ENCODE measurements at regions not wholly inside any gene's neighbourhood (a gene's known extent, or its start where the extent isn't known, plus 50 kb on each side); places are given as distances from the start of the nearest gene placed in this dataset.

DNA sequence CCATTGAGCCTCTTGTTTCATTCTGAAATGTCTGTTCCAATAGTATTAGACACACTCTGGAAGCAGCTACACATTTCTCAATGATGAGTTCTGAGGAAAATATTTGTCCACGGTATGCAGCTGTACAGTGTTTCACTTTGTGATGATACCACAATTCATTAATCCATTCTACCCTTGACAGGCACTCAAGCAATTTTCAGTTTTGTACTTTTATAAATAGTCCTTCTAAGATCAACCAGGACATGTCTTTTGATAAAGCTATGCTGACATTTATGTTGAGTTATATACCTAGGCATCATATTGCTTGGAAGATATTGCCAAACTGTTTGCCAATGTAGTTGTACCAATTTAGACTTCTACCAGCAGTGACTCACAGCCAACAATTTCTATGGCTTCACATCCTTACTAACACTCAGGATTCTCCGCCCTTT lies 165.1 kb upstream of the COL8A1 start:
- H3K9me3 ChIP-seq (ENCODE audit: low read length) = no peaks in the 10 kb centered on the region
- no peak overlapping the region for H3K27ac ChIP-seq (ENCODE audit: low read depth, low read length)
- no peak overlapping the region for H3K9ac ChIP-seq (ENCODE audit: low read length)
- H3K36me3 ChIP-seq (ENCODE audit: insufficient read depth, low read length) = no peaks in the 10 kb centered on the region
- H3K27me3 ChIP-seq (ENCODE audit: control insufficient read depth in 1 of 2, insufficient read depth in 2 of 2, low read length in 2 of 2) = no peaks in the 10 kb centered on the region
- H3K4me1 ChIP-seq (ENCODE audit: insufficient read depth, low read length) = no peaks in the 10 kb centered on the region
- no peak overlapping the region for H3K4me3 ChIP-seq (ENCODE audit: low read depth in 1 of 2, low read length in 2 of 2)

- no peak overlapping the region for H3K27ac ChIP-seq (ENCODE audit: low read depth, low read length)
- no peak overlapping the region for H3K9ac ChIP-seq (ENCODE audit: low read length)
- H3K27me3 ChIP-seq (ENCODE audit: control insufficient read depth in 1 of 2, insufficient read depth in 2 of 2, low read length in 2 of 2) = no peaks in the 10 kb centered on the region
- H3K4me3 ChIP-seq (ENCODE audit: low read depth in 1 of 2, low read length in 2 of 2) = no peak overlapping the region
- H3K9me3 ChIP-seq (ENCODE audit: low read length) = no peaks in the 10 kb centered on the region
- H3K4me1 ChIP-seq (ENCODE audit: insufficient read depth, low read length) = no peaks in the 10 kb centered on the region
- no peaks in the 10 kb centered on the region for H3K36me3 ChIP-seq (ENCODE audit: insufficient read depth, low read length)
Observed at GRCh38 chr3:99472385-99472784, 166.0 kb upstream of the COL8A1 start.

DNA sequence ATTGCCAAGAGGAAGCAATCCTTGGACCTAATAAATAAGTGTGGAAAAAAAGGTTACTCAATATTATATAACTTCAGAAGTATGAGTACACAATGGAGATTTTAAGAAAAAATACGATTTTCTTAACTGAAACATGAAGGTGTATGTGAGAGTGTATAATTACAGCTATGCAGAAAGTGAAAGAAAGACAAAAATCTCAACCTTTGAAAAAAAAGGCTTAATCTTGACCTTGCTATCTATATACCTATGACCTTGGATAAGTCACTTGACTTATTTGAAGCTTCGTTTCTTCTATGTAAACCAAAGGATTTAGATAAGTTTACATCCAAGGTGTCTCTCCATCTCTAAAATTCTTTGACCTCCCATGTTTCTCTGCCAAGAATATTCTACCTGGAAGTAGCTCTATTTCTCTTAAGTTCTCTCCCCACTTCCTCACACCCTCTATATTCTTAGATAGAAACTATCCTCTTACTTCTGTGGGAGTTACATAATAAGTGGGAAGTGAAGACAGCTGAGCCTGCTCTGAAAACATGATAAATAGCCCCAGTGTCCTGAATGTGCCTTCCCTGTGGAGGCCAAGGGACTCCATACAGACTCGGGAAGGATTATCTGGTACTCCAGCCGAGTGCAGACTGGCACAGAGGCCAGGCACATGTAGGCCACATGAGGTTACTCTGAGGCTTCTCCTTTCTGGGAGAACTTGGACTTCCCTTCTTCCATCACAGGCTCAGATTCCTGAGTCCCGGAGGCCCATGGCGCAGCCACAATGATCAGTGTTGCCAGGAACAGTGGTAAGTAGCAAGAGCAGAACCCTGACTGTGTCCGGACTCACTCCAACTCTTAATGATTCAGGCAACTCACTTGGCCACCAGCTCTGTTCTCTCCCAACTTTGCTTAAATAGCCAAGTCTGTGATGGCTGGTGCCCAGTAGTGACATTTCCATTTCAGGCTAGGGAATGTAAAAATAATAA lies 166.8 kb upstream of the COL8A1 start:
- H3K27ac ChIP-seq (ENCODE audit: low read depth, low read length) = no peak overlapping the region
- no peaks in the 10 kb centered on the region for H3K9me3 ChIP-seq (ENCODE audit: low read length)
- no peaks in the 10 kb centered on the region for H3K36me3 ChIP-seq (ENCODE audit: insufficient read depth, low read length)
- no peak overlapping the region for H3K9ac ChIP-seq (ENCODE audit: low read length)
- H3K27me3 ChIP-seq (ENCODE audit: control insufficient read depth in 1 of 2, insufficient read depth in 2 of 2, low read length in 2 of 2) = no peaks in the 10 kb centered on the region
- H3K4me1 ChIP-seq (ENCODE audit: insufficient read depth, low read length) = no peaks in the 10 kb centered on the region
- H3K4me3 ChIP-seq (ENCODE audit: low read depth in 1 of 2, low read length in 2 of 2) = no peak overlapping the region

- Histone ChIP-seq H3K9me3 (ENCODE audit: low read length) (no peaks in the 10 kb centered on the region), H3K36me3 (ENCODE audit: insufficient read depth, low read length) (no peaks in the 10 kb centered on the region), H3K27ac (ENCODE audit: low read depth, low read length) (no peak overlapping the region), H3K4me1 (ENCODE audit: insufficient read depth, low read length) (no peaks in the 10 kb centered on the region), H3K27me3 (ENCODE audit: control insufficient read depth in 1 of 2, insufficient read depth in 2 of 2, low read length in 2 of 2) (no peaks in the 10 kb centered on the region), H3K4me3 (ENCODE audit: low read depth in 1 of 2, low read length in 2 of 2) (no peak overlapping the region), H3K9ac (ENCODE audit: low read length) (no peak overlapping the region)
Observed at GRCh38 chr3:99470841-99471240, 167.6 kb upstream of the COL8A1 start.

- Histone ChIP-seq H3K4me3 (ENCODE audit: low read depth in 1 of 2, low read length in 2 of 2) (no peak overlapping the region), H3K27me3 (ENCODE audit: control insufficient read depth in 1 of 2, insufficient read depth in 2 of 2, low read length in 2 of 2) (no peaks in the 10 kb centered on the region), H3K9me3 (ENCODE audit: low read length) (no peaks in the 10 kb centered on the region), H3K36me3 (ENCODE audit: insufficient read depth, low read length) (no peaks in the 10 kb centered on the region), H3K4me1 (ENCODE audit: insufficient read depth, low read length) (no peaks in the 10 kb centered on the region), H3K9ac (ENCODE audit: low read length) (no peak overlapping the region), H3K27ac (ENCODE audit: low read depth, low read length) (no peak overlapping the region)
Observed at GRCh38 chr3:99468918-99469317, 169.5 kb upstream of the COL8A1 start.

DNA sequence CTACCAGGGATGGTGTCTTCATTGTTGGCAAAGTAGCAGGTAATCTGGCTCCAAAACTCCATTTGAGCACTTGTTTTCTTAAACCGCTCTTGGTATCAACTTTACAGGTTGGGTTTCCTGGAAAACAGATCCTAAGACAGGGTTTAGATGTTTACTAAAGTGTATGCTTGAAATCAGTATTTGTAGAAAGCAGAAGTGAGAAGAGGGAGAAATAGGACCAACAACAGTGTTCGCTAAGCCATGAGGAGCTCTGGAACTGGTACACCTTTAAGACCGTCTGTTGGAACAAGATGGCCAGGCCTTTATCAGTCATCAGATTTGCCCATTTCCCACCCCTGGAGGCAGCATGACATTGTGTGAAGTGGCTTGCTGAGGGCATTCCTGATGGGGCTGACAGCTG lies 171.0 kb upstream of the COL8A1 start:
- Histone ChIP-seq H3K9ac (ENCODE audit: low read length) (no peak overlapping the region), H3K27me3 (ENCODE audit: control insufficient read depth in 1 of 2, insufficient read depth in 2 of 2, low read length in 2 of 2) (no peaks in the 10 kb centered on the region)

GRCh38 chr3:99466331-99466730 lies 172.1 kb upstream of the COL8A1 start:
- no peaks in the 10 kb centered on the region for H3K27me3 ChIP-seq (ENCODE audit: control insufficient read depth in 1 of 2, insufficient read depth in 2 of 2, low read length in 2 of 2)
- H3K36me3 ChIP-seq (ENCODE audit: insufficient read depth, low read length) = no peaks in the 10 kb centered on the region
- no peak overlapping the region for H3K9ac ChIP-seq (ENCODE audit: low read length)
- H3K9me3 ChIP-seq (ENCODE audit: low read length) = no peaks in the 10 kb centered on the region
- H3K27ac ChIP-seq (ENCODE audit: low read depth, low read length) = no peak overlapping the region
- no peak overlapping the region for H3K4me3 ChIP-seq (ENCODE audit: low read depth in 1 of 2, low read length in 2 of 2)
- no peaks in the 10 kb centered on the region for H3K4me1 ChIP-seq (ENCODE audit: insufficient read depth, low read length)

More for the DNA sequence above, 171.0 kb upstream of the COL8A1 start:
- no peak overlapping the region for H3K4me3 ChIP-seq (ENCODE audit: low read depth in 1 of 2, low read length in 2 of 2)
- H3K27ac ChIP-seq (ENCODE audit: low read depth, low read length) = no peak overlapping the region
- H3K4me1 ChIP-seq (ENCODE audit: insufficient read depth, low read length) = no peaks in the 10 kb centered on the region
- H3K9me3 ChIP-seq (ENCODE audit: low read length) = no peaks in the 10 kb centered on the region
- no peaks in the 10 kb centered on the region for H3K36me3 ChIP-seq (ENCODE audit: insufficient read depth, low read length)

- no peaks in the 10 kb centered on the region for H3K4me1 ChIP-seq (ENCODE audit: insufficient read depth, low read length)
- no peak overlapping the region for H3K27ac ChIP-seq (ENCODE audit: low read depth, low read length)
- no peaks in the 10 kb centered on the region for H3K36me3 ChIP-seq (ENCODE audit: insufficient read depth, low read length)
- no peaks in the 10 kb centered on the region for H3K9me3 ChIP-seq (ENCODE audit: low read length)
- no peak overlapping the region for H3K9ac ChIP-seq (ENCODE audit: low read length)
- H3K27me3 ChIP-seq (ENCODE audit: control insufficient read depth in 1 of 2, insufficient read depth in 2 of 2, low read length in 2 of 2) = no peaks in the 10 kb centered on the region
- H3K4me3 ChIP-seq (ENCODE audit: low read depth in 1 of 2, low read length in 2 of 2) = no peak overlapping the region
Observed at GRCh38 chr3:99458013-99458412, 180.4 kb upstream of the COL8A1 start.

- no peaks in the 10 kb centered on the region for H3K9me3 ChIP-seq (ENCODE audit: low read length)
- no peak overlapping the region for H3K4me3 ChIP-seq (ENCODE audit: low read depth in 1 of 2, low read length in 2 of 2)
- no peak overlapping the region for H3K9ac ChIP-seq (ENCODE audit: low read length)
- no peaks in the 10 kb centered on the region for H3K27me3 ChIP-seq (ENCODE audit: control insufficient read depth in 1 of 2, insufficient read depth in 2 of 2, low read length in 2 of 2)
- no peaks in the 10 kb centered on the region for H3K4me1 ChIP-seq (ENCODE audit: insufficient read depth, low read length)
- no peaks in the 10 kb centered on the region for H3K36me3 ChIP-seq (ENCODE audit: insufficient read depth, low read length)
- H3K27ac ChIP-seq (ENCODE audit: low read depth, low read length) = no peak overlapping the region
Observed at GRCh38 chr3:99442599-99442998, 195.8 kb upstream of the COL8A1 start.

DNA sequence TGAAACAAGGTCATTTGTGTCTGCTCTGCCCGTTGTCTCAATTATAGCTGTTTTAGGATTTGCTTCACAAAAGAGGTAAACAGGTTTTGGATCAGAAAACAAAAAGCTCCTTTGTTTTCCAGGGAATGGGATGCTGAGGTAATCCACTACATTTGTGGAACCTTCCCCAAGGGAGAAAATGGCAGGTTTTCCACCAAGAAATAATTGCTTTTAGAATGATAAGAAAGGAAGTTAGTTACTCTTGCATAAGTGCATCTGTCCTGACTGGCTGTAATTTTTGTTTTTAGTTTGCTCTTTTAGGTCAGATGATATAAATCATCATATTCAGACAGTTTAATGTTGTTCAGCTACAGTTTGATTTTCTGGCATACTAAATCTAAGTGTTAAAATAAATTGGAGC lies 198.5 kb upstream of the COL8A1 start:
- H3K9me3 ChIP-seq (ENCODE audit: low read length) = no peaks in the 10 kb centered on the region
- H3K36me3 ChIP-seq (ENCODE audit: insufficient read depth, low read length) = no peaks in the 10 kb centered on the region
- H3K4me3 ChIP-seq (ENCODE audit: low read depth in 1 of 2, low read length in 2 of 2) = no peak overlapping the region
- H3K27me3 ChIP-seq (ENCODE audit: control insufficient read depth in 1 of 2, insufficient read depth in 2 of 2, low read length in 2 of 2) = no peaks in the 10 kb centered on the region
- no peak overlapping the region for H3K27ac ChIP-seq (ENCODE audit: low read depth, low read length)
- H3K9ac ChIP-seq (ENCODE audit: low read length) = no peak overlapping the region
- no peaks in the 10 kb centered on the region for H3K4me1 ChIP-seq (ENCODE audit: insufficient read depth, low read length)

GRCh38 chr3:99434190-99434589 lies 204.2 kb upstream of the COL8A1 start:
- no peak overlapping the region for H3K9ac ChIP-seq (ENCODE audit: low read length)
- H3K27ac ChIP-seq (ENCODE audit: low read depth, low read length) = no peak overlapping the region
- H3K4me3 ChIP-seq (ENCODE audit: low read depth in 1 of 2, low read length in 2 of 2) = no peak overlapping the region
- H3K4me1 ChIP-seq (ENCODE audit: insufficient read depth, low read length) = no peaks in the 10 kb centered on the region
- no peaks in the 10 kb centered on the region for H3K9me3 ChIP-seq (ENCODE audit: low read length)
- H3K27me3 ChIP-seq (ENCODE audit: control insufficient read depth in 1 of 2, insufficient read depth in 2 of 2, low read length in 2 of 2) = no peaks in the 10 kb centered on the region
- H3K36me3 ChIP-seq (ENCODE audit: insufficient read depth, low read length) = no peaks in the 10 kb centered on the region

Measured in muscle layer of colon (tissue), 2 donors.